Endodermal cell (in vitro differentiated cells): ENCODE measurements at regions not wholly inside any gene's neighbourhood (a gene's known extent, or its start where the extent isn't known, plus 50 kb on each side); places are given as distances from the start of the nearest gene placed in this dataset.

Source experiments
- DNase-seq: peaks from one replicate; pipeline ENCODE4 v3.0.0-alpha.2; 2017
- H3K27ac ChIP-seq: 2 replicates; pipeline ENCODE4 v1.5.1; 2013; ENCODE audit warnings: mild to moderate bottlenecking, low read depth, low read length, moderate library complexity
- H3K27me3 ChIP-seq: 2 replicates; pipeline ENCODE4 v1.6.1; 2013; ENCODE audit warnings: mild to moderate bottlenecking, low read length, moderate library complexity; ENCODE audit not compliant: insufficient read depth, control insufficient read depth, poor library complexity, severe bottlenecking
- H3K36me3 ChIP-seq: 2 replicates; pipeline ENCODE4 v1.7.0; 2013; ENCODE audit warnings: mild to moderate bottlenecking, low read length, moderate library complexity; ENCODE audit not compliant: control insufficient read depth, insufficient read depth
- H3K4me1 ChIP-seq: one replicate; pipeline ENCODE4 v1.7.0; 2013; ENCODE audit warnings: low read length; ENCODE audit not compliant: control insufficient read depth, insufficient read depth
- H3K4me3 ChIP-seq: 2 replicates; pipeline ENCODE4 v1.5.1; 2013; ENCODE audit warnings: mild to moderate bottlenecking, low read length, moderate library complexity
- H3K9ac ChIP-seq: 2 replicates; pipeline ENCODE4 v1.6.1; 2013; ENCODE audit warnings: mild to moderate bottlenecking, low read length, moderate library complexity; ENCODE audit not compliant: poor library complexity, severe bottlenecking; ENCODE audit errors: extremely low read depth
- H3K9me3 ChIP-seq: 2 replicates; pipeline ENCODE4 v1.6.1; 2013; ENCODE audit warnings: mild to moderate bottlenecking, low read length, moderate library complexity; ENCODE audit not compliant: control insufficient read depth
- H3K27ac Mint-ChIP-seq: 2 replicates; pipeline ENCODE4 v1.8.0; 2020; ENCODE audit warnings: mixed read lengths
- H3K27me3 Mint-ChIP-seq: 2 replicates; pipeline ENCODE4 v1.8.0; 2021; ENCODE audit warnings: mild to moderate bottlenecking, mixed read lengths; ENCODE audit not compliant: insufficient read depth
- H3K36me3 Mint-ChIP-seq: 2 replicates; pipeline ENCODE4 v1.8.0; 2020; ENCODE audit warnings: low read depth, mixed read lengths
- H3K4me1 Mint-ChIP-seq: 2 replicates; pipeline ENCODE4 v1.8.0; 2020; ENCODE audit warnings: mixed read lengths
- H3K4me3 Mint-ChIP-seq: 2 replicates; pipeline ENCODE4 v1.8.0; 2020; ENCODE audit warnings: mild to moderate bottlenecking, moderate library complexity, mixed read lengths
- H3K9me3 Mint-ChIP-seq: 2 replicates; pipeline ENCODE4 v1.8.0; 2020; ENCODE audit warnings: mild to moderate bottlenecking, mixed read lengths
- CTCF ChIP-seq: fragments of 200-600 bp; sonication (generic); conservative IDR thresholded peaks from 2 replicates; pipeline ENCODE4 v1.5.0; 2021; ENCODE audit warnings: antibody characterized with exemption, mild to moderate bottlenecking
- WGBS, 2 experiments: methylation state at CpG; one replicate each; pipeline versions ENCODE4 v1.1.5 to v1.1.7; 2013; ENCODE audit warnings: missing lambda C conversion rate in 2 of 2, mixed read lengths in 1 of 2; ENCODE audit not compliant: insufficient coverage in 1 of 2, insufficient read length in 1 of 2; 5-methylcytosine and 5-hydroxymethylcytosine counted together

DNA sequence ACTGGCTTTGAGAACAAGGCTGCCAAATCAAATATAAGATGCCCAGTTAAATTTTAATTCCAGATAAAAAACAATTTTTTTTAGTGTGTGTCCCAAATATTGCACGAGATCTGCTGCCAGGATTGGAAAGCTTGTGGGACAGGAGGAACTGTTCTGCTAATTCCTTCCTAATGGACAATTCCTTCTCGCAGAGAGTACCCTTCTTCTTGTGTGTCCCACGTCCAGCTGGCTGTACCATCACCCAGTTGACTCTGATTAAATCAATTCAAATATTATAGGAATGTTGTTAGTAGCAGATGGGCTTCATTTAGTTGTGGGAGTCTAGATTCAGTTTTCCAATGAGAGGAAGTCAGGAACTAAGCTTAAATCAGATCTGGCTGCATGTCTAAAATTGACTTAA lies 347.9 kb upstream of the ATP10A start:
- Histone ChIP-seq H3K9ac (no peak overlapping the region), H3K27me3 (no peaks in the 10 kb centered on the region), H3K27ac (no peak overlapping the region), H3K4me1 (no peaks in the 10 kb centered on the region), H3K9me3 (no peaks in the 10 kb centered on the region), H3K36me3 (no peaks in the 10 kb centered on the region), H3K4me3 (no peak overlapping the region)
- Mint-ChIP-seq H3K4me1 (no peaks in the 10 kb centered on the region), H3K9me3 (no peaks in the 10 kb centered on the region), H3K36me3 (no peaks in the 10 kb centered on the region), H3K4me3 (no peak overlapping the region), H3K27me3 (peaks cover 2% of the 10 kb centered on the region), H3K27ac (no peak overlapping the region)
- TF ChIP-seq CTCF = no peak
- no peak for DNase-seq
- 80 to 89% methylated on average over 1 to 3 of the region's 3 CpGs for WGBS, 2 experiments

DNA sequence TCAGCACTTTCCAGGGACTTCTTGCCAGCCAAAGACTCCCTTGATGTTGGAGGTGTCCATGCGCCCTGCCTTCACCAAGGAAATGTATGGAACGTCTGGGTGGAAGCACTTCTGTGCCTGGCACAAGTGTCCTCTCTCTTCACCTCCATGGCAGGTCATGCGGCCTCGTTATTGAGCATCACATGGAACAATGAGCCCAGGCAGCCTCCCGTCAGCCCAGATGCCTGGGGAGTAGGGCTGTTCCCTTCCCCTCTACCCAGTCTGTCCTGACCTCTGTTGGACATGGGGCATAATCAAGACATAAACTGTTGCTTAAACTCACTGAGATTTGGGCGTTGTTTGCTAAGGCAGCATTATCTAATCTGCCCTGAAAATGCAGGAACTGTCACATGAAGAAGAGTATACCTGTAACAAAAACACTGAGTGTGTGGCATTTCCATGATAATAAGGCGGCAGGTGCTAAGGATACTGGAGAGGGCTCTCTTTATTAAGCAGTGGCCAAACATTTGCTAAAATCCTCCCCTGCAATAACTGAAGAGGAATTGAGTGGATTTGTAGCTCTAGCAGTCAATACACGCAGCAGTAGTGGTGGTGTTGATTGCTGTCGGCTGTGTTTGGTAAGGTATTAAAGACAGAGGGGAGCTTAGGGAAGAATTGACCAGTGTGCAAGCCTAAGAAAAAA lies 338.2 kb upstream of the ATP10A start:
- Histone ChIP-seq H3K36me3 (no peaks in the 10 kb centered on the region), H3K27me3 (peaks cover 4% of the 10 kb centered on the region), H3K4me3 (no peak overlapping the region), H3K9me3 (no peaks in the 10 kb centered on the region), H3K4me1 (no peaks in the 10 kb centered on the region), H3K9ac (no peak overlapping the region), H3K27ac (no peak overlapping the region)
- no peak overlapping the region for H3K27ac Mint-ChIP-seq
- H3K27me3 Mint-ChIP-seq = peaks cover 36% of the 10 kb centered on the region
- TF ChIP-seq CTCF = no peak
- 75 to 83% methylated on average over 5 to 9 of the region's 9 CpGs for WGBS, 2 experiments
- no peak overlapping the region for H3K4me3 Mint-ChIP-seq
- H3K36me3 Mint-ChIP-seq = no peaks in the 10 kb centered on the region
- no peaks in the 10 kb centered on the region for H3K9me3 Mint-ChIP-seq
- no peak for DNase-seq
- peaks cover 14% of the 10 kb centered on the region for H3K4me1 Mint-ChIP-seq

DNA sequence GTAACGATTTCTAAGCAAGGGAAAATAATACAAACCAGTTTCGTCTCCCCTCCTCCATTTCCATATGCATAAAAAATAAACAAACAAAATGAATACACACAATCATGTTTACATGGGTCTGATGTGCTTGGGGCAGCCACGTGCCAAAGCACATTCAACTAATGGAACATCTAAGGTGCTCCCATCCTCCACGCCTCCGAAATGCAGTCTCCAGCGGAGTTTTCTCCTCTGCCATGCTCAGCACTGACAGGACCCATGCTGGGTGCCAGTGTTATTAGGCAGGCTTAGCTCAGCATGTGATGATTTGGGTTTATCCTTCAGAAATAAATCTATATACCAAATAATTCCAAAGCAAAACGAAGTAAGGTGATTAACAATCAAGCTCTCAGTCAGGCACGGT lies 337.3 kb upstream of the ATP10A start:
- 62 to 68% methylated on average over 4 to 8 of the region's 8 CpGs for WGBS, 2 experiments
- Mint-ChIP-seq H3K4me3 (no peak overlapping the region), H3K27ac (no peak overlapping the region), H3K9me3 (no peaks in the 10 kb centered on the region), H3K36me3 (no peaks in the 10 kb centered on the region), H3K4me1 (peaks cover 14% of the 10 kb centered on the region), H3K27me3 (peaks cover 36% of the 10 kb centered on the region)
- Histone ChIP-seq H3K36me3 (no peaks in the 10 kb centered on the region), H3K4me1 (no peaks in the 10 kb centered on the region), H3K4me3 (no peak overlapping the region), H3K9ac (no peak overlapping the region), H3K9me3 (no peaks in the 10 kb centered on the region), H3K27me3 (peaks cover 4% of the 10 kb centered on the region), H3K27ac (no peak overlapping the region)
- TF ChIP-seq CTCF = no peak
- DNase-seq = no peak
